HG03521 (cell line): ENCODE measurements at regions not wholly inside any gene's neighbourhood (a gene's known extent, or its start where the extent isn't known, plus 50 kb on each side); places are given as distances from the start of the nearest gene placed in this dataset.
"Not testable (repeated sequence)": the region's sequence is repeated elsewhere in the genome, so short reads cannot be mapped to it uniquely, and the experiment has no call there.

ENCODE experiments used
- ATAC-seq: cut with Tn5 transposase; IDR thresholded peaks from one replicate; pipeline ENCODE4 v1.9.1; 2021; ENCODE audit warnings: mild to moderate bottlenecking, moderate library complexity; ENCODE audit not compliant: unreplicated experiment

- ATAC-seq, result not testable (repeated sequence)
Observed at GRCh38 chr9:67708109-67708508, 150.6 kb upstream of the ANKRD20A1 start.

- not testable (repeated sequence) for ATAC-seq
Observed at GRCh38 chr9:67711429-67711828, 147.3 kb upstream of the ANKRD20A1 start.

GRCh38 chr9:67711931-67712330 lies 146.8 kb upstream of the ANKRD20A1 start:
- ATAC-seq, result not testable (repeated sequence)

DNA sequence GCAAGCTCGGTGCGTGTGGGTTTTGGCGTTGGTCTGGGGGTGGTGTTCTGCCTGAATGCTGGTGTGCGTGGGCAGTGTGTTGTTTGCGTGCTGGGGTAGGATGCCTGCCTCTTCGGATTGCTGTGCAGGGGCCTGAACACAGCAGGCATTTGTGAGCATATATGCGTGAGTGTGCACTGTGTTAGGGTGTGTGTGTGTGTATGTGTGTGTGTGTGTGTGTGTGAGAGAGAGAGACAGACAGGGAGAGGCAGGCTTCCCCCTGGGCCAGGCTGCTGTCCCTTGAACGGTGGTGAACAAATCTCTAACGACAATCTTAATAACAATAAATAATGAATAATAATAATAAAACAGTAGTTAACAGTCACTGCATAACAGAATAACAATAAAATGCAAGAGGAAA lies 145.8 kb upstream of the ANKRD20A1 start:
- not testable (repeated sequence) for ATAC-seq

DNA sequence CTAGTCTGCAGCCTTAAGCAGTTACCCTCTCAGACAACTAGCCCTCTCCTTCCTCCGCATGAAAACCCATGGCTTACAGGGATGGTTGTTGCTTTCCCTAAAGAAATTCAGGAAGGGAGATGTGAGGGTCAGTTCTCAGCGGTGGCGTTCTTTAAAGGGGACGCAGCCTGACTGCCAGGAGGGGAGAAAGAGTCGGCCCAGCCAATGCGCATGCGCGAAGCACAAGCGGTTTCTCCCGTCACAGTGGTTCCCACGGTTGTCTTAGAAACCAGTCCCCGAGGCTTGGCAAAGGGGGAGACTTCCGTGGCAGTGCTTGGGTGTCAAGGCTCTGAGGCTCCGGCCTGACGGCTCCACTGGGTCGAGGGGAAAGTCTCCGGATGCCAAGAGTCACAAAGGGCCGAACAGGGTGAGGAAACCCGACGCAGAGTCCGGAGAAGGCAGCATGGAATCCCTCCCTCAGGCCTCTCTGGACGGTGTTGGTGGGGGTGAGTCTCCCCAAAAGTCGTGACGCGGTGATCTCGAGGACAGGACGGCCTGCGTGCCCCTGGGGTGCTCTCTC lies 140.8 kb upstream of the ANKRD20A1 start:
- ATAC-seq, result not testable (repeated sequence)

DNA sequence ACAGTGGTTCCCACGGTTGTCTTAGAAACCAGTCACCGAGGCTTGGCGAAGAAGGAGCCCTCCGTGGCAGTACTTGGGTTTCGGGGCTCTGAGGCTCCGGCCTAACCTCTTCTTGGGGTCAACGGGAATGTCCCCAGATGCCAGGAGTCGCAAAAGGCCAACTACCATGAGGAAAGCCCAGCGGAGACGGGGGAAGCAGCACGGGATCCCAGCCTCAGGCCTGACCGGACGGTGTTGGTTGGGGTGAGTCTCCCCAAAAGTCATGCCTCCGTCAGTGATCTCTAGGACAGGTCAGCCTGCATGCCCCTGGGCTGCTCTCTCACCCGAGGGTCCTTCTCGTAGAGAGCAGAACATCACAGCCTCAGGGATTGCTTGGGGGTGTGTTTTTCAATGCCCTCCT lies 138.2 kb upstream of the ANKRD20A1 start:
- ATAC-seq, result not testable (repeated sequence)

DNA sequence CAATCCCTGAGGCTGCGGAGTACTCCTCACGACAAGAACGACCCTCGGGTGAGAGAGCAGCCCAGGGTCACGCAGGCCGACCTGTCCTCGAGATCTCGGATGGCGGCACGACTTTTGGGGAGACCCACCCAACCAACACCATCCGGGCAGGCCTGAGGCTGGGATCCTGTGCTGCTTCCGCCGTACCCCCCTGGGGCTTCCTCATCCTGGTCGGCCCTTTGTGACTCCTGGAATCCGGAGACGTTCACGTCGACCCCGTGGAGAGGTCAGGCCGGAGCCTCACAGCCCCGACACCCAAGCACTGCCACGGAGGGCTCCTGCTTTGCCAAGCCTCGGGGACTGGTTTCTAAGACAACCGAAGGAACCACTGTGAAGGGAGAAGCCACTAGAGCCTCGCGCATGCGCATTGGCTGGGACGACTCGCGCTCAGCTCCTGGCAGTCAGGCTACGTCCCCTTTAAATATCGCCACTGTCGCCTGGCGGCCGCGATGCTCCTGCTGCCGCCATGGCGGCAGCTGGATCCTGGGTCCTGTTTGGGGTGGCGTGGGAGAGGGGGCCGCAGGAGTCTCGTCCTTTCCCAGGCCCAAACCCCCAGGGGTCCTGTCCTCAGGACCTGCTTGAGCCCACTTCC lies 136.2 kb upstream of the ANKRD20A1 start:
- peak; percentile 80 for ATAC-seq

DNA sequence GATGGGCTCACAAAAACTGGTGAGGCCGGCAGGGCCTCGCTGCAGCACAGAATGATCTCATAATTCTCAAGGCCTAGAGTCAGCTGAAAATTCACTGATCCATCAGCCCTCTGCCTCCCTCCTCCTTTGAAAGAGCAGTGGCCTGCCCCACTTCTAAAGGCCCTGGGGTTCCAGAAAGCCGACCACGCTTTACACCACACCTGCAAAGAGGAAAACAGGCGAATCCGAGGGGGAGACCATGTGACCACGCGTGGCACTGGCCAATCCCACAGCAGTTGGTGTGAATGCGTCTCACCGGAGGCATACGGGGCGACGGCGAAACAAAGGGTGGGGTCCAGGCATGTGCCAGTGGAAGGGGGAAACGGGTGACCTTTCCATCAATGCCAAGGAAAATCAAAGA lies 135.5 kb upstream of the ANKRD20A1 start:
- not testable (repeated sequence) for ATAC-seq

DNA sequence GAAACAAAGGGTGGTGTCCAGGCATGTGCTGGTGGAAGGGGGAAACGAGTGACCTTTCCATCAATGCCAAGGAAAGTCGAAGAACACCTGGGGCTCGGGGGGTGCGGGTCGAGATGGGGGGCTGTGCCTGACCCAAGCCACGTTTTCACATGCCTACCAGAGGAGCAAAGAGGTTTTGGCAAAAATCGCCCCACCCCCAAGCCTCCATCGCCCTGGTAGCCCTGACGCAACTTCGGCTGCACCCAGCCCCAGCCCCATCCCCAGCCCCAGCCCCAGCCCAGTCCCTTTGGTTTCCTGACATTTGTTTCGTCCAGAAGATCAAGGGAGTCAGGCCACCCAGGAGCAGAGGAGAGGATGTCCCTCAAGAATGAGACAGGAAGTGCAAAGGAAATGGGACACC lies 133.8 kb upstream of the ANKRD20A1 start:
- not testable (repeated sequence) for ATAC-seq

DNA sequence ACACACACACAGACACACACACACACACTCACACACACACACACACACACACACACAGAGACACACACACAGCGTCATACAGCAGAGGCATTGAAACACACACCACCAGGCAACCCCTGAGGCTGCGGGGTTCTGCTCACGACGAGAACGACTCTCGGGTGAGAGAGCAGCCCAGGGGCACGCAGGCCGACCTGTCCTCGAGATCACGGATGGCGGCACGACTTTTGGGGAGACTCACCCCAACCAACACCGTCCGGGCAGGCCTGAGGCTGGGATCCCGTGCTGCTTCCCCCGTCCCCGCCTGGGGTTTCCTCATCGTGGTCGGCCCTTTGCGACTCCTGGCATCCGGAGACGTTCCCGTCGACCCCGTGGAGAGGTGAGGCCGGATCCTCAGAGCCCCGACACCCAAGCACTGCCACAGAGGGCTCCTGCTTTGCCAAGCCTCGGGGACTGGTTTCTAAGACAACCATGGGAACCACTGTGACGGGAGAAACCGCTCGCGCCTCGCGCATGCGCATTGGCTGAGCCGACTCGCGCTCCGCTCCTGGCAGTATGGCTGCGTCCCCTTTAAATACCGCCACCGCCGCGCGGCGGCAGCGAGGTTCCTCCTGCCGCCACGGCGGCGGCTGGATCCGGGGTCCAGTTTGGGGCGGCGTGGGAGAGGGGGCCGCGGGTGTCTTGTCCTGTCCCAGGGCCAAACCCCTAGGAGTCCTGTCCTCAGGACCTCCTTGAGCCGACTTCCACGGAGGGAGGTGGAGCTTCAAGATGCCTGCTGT lies 132.3 kb upstream of the ANKRD20A1 start:
- ATAC-seq, result peak; percentile 83

DNA sequence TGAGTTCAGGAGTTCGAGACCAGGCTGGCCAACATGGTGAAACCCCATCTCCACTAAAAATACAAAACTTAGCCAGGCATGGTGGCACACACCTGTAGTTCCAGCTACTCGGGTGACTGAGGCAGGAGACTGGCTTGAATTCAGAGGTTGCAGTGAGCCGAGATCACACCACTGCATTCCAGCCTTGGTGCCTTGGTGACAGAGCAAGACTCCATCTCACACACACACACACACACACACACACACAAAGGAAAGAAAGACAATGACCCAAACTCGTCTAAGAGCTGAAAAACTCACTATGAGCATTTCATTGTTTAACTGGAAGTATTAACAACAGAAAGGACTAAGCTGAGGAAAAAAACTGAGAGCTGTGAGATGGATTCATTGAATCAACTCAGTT lies 95.6 kb upstream of the ANKRD20A1 start:
- not testable (repeated sequence) for ATAC-seq

DNA sequence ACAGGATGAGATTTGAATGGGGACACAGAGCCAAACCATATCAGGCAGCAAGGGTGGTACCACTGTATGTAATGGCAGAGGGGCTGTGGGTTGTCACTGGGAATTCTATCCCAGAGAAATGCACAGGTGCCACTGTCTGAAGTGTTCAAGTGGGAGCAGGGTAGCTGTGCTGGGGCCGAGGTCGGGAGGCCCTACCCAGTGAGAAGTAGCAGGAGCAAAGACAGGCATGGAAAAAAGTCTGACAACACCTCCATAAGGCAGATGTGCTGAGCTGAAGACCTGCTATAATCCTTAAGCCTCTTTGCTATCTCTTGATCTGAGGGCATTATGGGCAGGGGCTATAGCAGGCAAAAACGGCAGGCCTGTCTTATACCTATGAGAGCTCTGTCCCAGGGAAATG lies 86.9 kb upstream of the ANKRD20A1 start:
- not testable (repeated sequence) for ATAC-seq

DNA sequence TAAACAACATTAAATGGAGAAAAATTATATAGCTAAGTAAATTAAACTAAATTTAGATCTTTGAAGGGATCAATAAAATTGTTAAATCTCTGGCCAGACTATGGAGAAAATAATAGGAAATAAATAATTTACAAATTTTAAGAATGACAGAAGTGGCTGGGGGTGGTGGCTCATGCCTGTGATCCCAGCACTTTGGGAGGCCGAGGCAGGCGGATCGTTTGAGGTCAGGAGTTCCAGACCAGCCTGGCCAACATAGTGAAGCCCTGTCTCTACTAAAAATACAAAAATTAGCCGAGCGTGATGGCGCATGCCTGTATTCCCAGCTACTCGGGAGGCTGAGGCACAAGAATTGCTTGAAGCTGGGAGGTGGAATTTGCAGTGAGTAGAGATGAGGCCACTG lies 58.6 kb upstream of the ANKRD20A1 start:
- not testable (repeated sequence) for ATAC-seq
